ENCODE measurements at regions not wholly inside any gene's neighbourhood (a gene's known extent, or its start where the extent isn't known, plus 50 kb on each side); places are given as distances from the start of the nearest gene placed in this dataset.

DNA sequence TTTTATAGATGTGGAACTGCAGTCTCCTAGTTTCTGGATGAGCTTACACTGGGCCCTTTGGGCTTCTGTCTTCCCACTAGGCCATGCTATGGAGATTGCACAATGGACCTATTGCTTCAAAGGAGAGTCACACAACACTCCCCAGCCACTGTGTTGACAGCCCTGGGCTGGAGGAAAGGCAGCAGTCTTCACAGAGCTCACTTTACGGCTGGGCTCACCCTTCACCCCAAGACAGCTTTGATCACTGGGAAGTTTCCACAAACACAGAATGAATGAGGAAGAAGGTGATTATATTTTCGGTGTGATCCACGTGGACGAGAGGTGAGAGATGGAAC is 92.7 kb upstream of the GDF10 start:
- Mint-ChIP-seq H3K9me3 (ENCODE audit: low read depth) (peaks cover 5% of the 10 kb centered on the region), H3K27me3 (no peaks in the 10 kb centered on the region), H3K27ac (peak overlapping the region; percentile 79), H3K4me1 (peaks cover 57% of the 10 kb centered on the region), H3K4me3 (peak overlapping the region; percentile 38), H3K36me3 (ENCODE audit: low read depth) (peaks cover 7% of the 10 kb centered on the region)
- ATAC-seq (peak; percentile 67), DNase-seq (peak; percentile 31)
- ChIA-PET POLR2A (interaction anchor here (1.0 kb wide), 1 partner anchor 12 kb away, joined by 3 read pairs; no protein-coding TSS in a partner anchor), CTCF (interaction anchor here (0.6 to 2.6 kb wide), 6 partner anchors 15 to 159 kb away, joined by 3 to 10 read pairs (median 4); no protein-coding TSS in a partner anchor)
- intact Hi-C loops (cut with DNase I, micrococcal nuclease) = loop anchor here in 1 of 2 experiments (10.0 kb wide), 1 partner anchor 98 kb away; the partner anchor contains the start of gene GDF10

DNA sequence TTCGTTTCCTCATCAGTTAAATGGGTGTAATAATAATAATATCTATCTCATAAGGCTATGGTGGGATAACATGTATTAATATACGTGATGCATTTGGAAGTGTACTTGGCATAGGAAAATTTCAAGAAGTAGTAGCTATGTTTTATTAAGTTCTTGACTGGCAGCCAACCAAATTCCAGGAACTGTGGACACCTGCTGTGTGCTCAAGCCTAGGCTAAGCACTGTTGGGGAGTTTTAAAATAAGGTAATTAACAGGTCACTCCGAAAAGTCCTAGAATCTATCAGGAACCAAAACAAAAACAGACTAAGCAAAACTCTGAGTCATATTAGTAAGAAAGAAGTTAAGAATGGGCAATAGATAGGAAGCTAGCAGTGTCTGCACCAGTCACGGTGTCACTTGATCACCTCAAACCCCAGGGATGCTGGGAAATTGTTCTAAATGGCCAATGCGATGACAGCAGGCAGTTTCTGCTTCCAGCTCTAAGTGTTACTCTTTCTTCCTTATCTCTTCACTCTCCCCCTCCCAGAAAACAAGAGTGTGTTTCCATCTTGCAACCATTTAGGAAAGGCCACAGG is 92.0 kb upstream of the GDF10 start:
- ChIA-PET POLR2A (interaction anchor here (1.0 kb wide), 1 partner anchor 12 kb away, joined by 3 read pairs; no protein-coding TSS in a partner anchor), CTCF (interaction anchor here (0.6 to 2.6 kb wide), 7 partner anchors 14 to 160 kb away, joined by 3 to 10 read pairs (median 4); no protein-coding TSS in a partner anchor)
- Mint-ChIP-seq H3K27me3 (no peaks in the 10 kb centered on the region), H3K9me3 (ENCODE audit: low read depth) (peaks cover 10% of the 10 kb centered on the region), H3K4me1 (peaks cover 57% of the 10 kb centered on the region), H3K4me3 (peak overlapping the region; percentile 38), H3K36me3 (ENCODE audit: low read depth) (peaks cover 11% of the 10 kb centered on the region), H3K27ac (peak overlapping the region; percentile 79)
- DNase-seq = no peak
- intact Hi-C loops (cut with DNase I, micrococcal nuclease) = loop anchor here in 1 of 2 experiments (10.0 kb wide), 1 partner anchor 97 kb away; the partner anchor contains the start of gene GDF10
- peak; percentile 57 for ATAC-seq

DNA sequence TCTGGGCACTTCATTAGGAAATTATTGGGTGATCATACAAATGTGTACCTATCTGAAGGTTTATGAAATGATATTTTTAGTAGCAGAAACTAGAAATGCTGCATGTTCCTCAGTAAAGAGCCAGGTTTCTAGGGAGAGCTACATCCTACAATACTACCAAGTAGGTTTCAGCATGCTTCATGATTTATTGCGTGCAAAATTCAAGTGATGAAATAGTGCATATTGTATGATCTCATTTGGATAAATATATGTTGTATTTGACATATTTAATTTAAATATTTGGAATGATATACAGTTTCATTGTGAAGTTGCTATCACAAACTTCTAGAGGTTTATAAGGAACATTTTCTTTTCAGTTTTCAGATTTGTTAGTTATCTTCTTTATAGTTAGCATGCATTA is 90.5 kb upstream of the GDF10 start:
- ATAC-seq = no peak
- ChIA-PET POLR2A (no interaction called here), CTCF (no interaction called here)
- no peak overlapping the region for H3K4me3 Mint-ChIP-seq
- H3K27me3 Mint-ChIP-seq = no peaks in the 10 kb centered on the region
- peaks cover 12% of the 10 kb centered on the region for H3K9me3 Mint-ChIP-seq (ENCODE audit: low read depth)
- intact Hi-C loops (cut with DNase I, micrococcal nuclease) = loop anchor here in 1 of 2 experiments (10.0 kb wide), 1 partner anchor 95 kb away; the partner anchor contains the start of gene GDF10
- no peak for DNase-seq
- H3K36me3 Mint-ChIP-seq (ENCODE audit: low read depth) = peaks cover 13% of the 10 kb centered on the region
- H3K27ac Mint-ChIP-seq = no peak overlapping the region
- H3K4me1 Mint-ChIP-seq = peaks cover 57% of the 10 kb centered on the region

DNA sequence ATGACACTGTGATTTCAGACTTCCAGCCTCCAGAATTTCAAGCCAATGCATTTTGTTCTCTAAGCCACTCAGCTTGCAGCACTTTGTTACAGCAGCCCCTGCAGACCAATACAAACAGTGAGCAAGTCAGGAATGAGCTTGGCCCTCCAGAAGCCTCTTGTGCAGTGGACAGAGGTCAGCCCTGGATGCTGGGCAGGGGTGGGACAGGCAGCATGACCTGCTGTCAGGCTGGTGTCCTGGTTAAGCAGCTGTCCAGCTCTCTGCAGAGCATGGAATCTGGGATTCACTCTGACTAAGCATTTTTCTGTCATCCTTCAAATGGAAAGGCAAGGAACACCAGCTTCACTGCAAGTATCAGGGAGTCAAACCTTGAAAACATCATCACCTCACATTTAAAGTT is 85.5 kb upstream of the GDF10 start:
- no peak for ATAC-seq
- CTCF ChIA-PET = no interaction called here

DNA sequence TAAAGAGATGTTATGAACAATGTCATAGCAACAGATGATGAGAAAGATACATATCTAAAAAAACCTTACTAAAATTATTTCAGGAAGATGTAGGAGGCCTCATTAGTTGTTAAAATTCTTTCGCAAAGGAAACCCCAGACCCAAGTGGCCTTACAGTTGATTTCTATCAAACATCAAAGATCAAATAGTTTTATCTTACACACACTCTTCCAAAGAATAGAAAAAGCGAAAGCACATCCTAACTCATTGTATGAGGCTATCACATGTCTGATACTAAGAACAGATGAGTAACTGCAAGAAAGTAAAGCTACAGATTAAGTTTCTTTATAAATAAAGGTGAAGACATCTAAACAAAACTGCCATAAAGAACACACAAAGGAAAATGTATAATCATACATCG is 82.9 kb upstream of the GDF10 start:
- Mint-ChIP-seq H3K4me3 (no peak overlapping the region), H3K9me3 (ENCODE audit: low read depth) (peaks cover 7% of the 10 kb centered on the region), H3K36me3 (ENCODE audit: low read depth) (peaks cover 7% of the 10 kb centered on the region), H3K4me1 (peaks cover 18% of the 10 kb centered on the region), H3K27ac (peak overlapping the region; percentile 12), H3K27me3 (no peaks in the 10 kb centered on the region)
- intact Hi-C loops (cut with DNase I, micrococcal nuclease) = loop anchor here (2.0 kb wide), 1 partner anchor 40 kb away; no protein-coding TSS in a partner anchor
- no peak for DNase-seq
- ChIA-PET POLR2A (no interaction called here), CTCF (no interaction called here)
- ATAC-seq = peak; percentile 92

More for the DNA sequence above, 85.5 kb upstream of the GDF10 start:
- Mint-ChIP-seq H3K36me3 (ENCODE audit: low read depth) (peaks cover 13% of the 10 kb centered on the region), H3K27me3 (no peaks in the 10 kb centered on the region), H3K4me1 (peaks cover 33% of the 10 kb centered on the region), H3K9me3 (ENCODE audit: low read depth) (peaks cover 7% of the 10 kb centered on the region), H3K27ac (no peak overlapping the region), H3K4me3 (no peak overlapping the region)
- DNase-seq = no peak
- POLR2A ChIA-PET = no interaction called here
- intact Hi-C loops (cut with DNase I, micrococcal nuclease) = no loop called here

DNA sequence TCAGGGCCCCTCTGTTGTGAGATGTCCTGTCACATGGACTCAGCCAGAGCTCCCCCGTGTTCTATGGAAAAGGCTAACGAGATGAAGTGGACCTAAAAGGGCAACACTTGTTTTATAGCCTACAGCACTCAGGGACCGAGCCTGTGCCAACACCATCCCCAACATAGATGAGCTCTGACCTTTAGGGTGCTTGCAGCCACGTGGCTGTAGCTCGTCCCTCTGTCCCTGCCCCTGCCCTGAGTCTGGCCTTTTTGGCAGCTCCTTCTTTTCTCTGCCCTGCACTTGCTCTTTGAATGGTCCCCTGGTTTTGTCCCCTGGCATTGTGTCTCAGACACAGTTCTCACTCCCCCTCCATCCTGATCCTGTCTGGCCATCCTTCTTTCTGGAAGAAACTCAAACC is 81.2 kb upstream of the GDF10 start:
- H3K9me3 Mint-ChIP-seq (ENCODE audit: low read depth) = no peaks in the 10 kb centered on the region
- no peak overlapping the region for H3K27ac Mint-ChIP-seq
- H3K36me3 Mint-ChIP-seq (ENCODE audit: low read depth) = no peaks in the 10 kb centered on the region
- peaks cover 18% of the 10 kb centered on the region for H3K4me1 Mint-ChIP-seq
- H3K27me3 Mint-ChIP-seq = no peaks in the 10 kb centered on the region
- ATAC-seq = no peak
- ChIA-PET CTCF (interaction anchor here (0.5 to 0.8 kb wide), 3 partner anchors 33 to 96 kb away, joined by 3 read pairs; no protein-coding TSS in a partner anchor), POLR2A (no interaction called here)
- intact Hi-C loops (cut with DNase I, micrococcal nuclease) = no loop called here
- no peak overlapping the region for H3K4me3 Mint-ChIP-seq
- DNase-seq = no peak

DNA sequence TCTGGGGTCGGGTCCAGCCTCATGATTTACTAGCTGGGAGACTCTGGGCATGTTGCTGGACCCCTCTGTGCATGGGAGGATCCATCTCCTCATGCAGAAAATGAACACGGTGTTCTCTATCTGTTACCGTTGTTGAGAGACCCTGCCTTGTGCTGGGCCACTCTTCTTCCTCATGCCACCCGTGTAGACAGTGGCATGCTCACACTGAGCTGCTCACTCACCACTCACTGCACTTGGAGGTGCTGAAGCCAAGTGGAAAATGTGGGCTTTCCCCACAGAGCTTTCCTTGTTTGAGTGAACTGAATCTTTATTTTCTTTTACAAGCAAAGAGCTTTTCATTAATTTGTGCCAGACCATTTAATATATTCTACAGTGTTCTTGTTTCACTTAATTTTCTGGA is 77.5 kb upstream of the GDF10 start:
- Mint-ChIP-seq H3K27me3 (no peaks in the 10 kb centered on the region), H3K36me3 (ENCODE audit: low read depth) (no peaks in the 10 kb centered on the region), H3K4me1 (peaks cover 6% of the 10 kb centered on the region), H3K27ac (no peak overlapping the region), H3K9me3 (ENCODE audit: low read depth) (no peaks in the 10 kb centered on the region), H3K4me3 (no peak overlapping the region)
- intact Hi-C loops (cut with DNase I, micrococcal nuclease) = no loop called here
- ChIA-PET POLR2A (no interaction called here), CTCF (interaction anchor here (0.7 to 1.2 kb wide), 3 partner anchors 14 to 175 kb away, joined by 3 read pairs; no protein-coding TSS in a partner anchor)
- DNase-seq (no peak), ATAC-seq (no peak)

DNA sequence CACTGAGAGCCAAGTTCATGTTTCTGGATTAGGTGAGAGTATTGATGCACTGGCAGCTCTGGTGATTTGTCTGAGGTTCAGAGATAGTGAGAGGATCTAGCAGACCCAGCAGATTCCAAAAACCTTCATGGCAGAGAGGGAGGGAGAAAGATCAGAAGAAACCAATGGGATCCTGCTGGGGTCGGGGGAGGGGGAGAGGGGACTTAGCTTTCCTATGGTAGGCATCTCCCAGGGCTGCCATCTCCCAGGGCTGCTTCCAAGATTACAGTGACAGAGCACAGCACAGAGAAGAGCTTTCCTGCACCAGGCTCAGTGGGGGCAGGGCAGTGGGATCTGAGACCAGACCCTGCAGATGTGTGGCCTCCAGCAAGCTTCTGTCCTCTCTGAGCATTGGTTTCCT is 76.8 kb upstream of the GDF10 start:
- Mint-ChIP-seq H3K9me3 (ENCODE audit: low read depth) (peaks cover 2% of the 10 kb centered on the region), H3K27ac (no peak overlapping the region), H3K27me3 (no peaks in the 10 kb centered on the region), H3K36me3 (ENCODE audit: low read depth) (no peaks in the 10 kb centered on the region), H3K4me3 (no peak overlapping the region), H3K4me1 (no peaks in the 10 kb centered on the region)
- ATAC-seq (no peak), DNase-seq (no peak)
- intact Hi-C loops (cut with DNase I, micrococcal nuclease) = no loop called here
- POLR2A ChIA-PET = interaction anchor here (0.5 kb wide), 1 partner anchor 120 kb away, joined by 4 read pairs; no protein-coding TSS in a partner anchor
- CTCF ChIA-PET = interaction anchor here (0.5 to 1.2 kb wide), 4 partner anchors 12 to 175 kb away, joined by 3 to 4 read pairs (median 3); no protein-coding TSS in a partner anchor

DNA sequence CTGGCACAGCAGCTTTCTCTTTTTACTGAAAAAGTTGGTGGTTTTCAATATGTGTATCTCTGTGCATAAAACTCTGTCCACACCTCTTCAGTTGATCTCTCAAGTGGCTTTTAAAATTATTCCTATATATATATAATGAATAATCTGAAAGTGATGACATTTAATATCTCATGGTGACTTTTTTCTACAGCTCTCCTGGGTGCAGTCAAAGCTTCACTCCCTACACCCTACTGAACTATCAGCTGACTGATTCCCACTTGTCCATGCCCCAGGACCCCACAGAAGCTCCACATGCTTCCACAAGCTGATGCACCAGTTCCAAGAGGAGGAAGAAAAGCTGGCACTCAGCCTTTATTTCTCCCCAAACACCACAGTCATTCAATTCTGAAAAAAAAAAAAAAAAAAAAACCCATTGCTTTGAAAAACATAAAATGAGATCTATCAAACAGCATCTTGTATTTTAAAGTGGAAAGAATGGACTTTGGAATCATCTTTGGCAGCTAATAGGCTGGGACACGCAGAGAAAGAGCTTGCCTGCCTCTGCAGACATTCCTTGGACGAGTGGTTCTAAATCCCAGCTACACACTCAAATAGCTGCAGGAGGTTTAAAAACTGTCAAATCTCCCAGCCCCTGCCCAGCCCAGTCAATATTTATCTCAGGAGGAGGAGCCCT is 75.3 kb upstream of the GDF10 start:
- ChIA-PET CTCF (interaction anchor here (0.6 to 1.1 kb wide), 2 partner anchors 43 to 73 kb away, joined by 4 to 5 read pairs; no protein-coding TSS in a partner anchor), POLR2A (no interaction called here)
- no peak for ATAC-seq
- Mint-ChIP-seq H3K27me3 (no peaks in the 10 kb centered on the region), H3K27ac (no peak overlapping the region), H3K4me1 (no peaks in the 10 kb centered on the region), H3K36me3 (ENCODE audit: low read depth) (no peaks in the 10 kb centered on the region), H3K9me3 (ENCODE audit: low read depth) (peaks cover 6% of the 10 kb centered on the region), H3K4me3 (no peak overlapping the region)
- intact Hi-C loops (cut with DNase I, micrococcal nuclease) = no loop called here
- DNase-seq = no peak

DNA sequence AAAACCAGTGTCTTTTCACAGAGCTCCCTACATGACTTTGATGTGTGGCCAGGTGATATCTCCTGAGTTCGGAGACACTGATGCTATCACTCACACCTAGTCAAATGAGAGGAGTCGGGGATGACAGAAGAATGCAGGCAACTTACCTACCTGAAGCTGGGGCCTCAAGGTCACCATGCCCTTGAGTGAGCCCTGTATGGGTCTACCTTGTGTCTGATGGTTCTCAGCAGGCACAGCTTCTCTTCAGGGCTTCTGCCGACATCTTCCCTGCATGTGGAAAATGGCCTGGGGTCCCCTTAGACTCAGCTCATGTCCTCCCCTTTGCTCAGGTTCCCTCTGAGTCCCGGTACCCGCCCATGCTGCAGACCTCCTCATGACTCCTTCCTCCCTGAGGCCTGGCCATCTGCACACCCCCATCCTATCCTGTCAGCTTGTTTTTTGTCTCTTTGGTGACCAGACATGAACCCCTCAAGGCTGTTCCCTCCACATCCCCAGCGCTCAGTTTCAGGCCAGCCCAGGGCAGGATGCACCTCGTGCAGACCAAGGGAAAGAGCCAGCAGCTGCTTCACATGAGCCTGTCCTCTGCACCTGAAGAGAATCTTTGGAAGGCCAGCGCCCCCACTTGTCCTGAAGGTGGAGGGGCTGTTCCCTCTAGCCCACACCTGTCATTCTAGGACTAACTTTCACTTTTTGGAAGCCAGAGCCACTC is 74.6 kb upstream of the GDF10 start:
- intact Hi-C loops (cut with DNase I, micrococcal nuclease) = no loop called here
- POLR2A ChIA-PET = no interaction called here

DNA sequence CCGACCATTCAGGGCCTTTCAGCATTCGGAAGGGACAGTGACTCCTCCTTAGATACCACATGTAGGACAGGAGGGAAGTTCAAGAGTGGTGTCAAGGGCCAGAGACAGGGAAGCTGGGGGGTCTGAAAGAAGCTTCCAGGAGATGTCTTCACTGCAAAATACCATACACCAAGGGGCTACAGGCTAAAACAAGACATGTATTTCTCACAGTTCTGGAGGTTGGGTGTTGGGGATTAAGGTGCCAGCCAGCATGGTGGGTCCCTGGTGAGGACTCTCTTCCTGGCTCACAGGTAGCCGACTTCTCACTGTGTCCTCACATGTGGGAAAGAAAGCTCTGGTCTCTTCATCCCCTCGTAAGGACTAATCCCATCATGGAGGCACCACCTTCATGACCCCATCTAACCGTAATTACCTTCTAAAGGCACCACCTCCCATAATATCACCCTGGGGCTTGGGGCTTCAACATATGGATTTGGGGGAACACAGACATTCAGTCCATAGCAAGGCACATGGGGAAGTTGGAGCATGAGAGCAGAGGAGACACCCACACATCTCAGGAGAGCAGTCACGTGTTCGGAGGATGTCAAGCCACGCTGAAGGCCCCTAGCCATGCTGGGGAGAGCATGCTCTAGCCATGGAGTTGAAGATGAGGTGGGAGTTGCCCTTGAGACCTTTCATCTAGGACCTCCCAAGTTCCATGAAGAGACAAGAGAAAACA is 73.9 kb upstream of the GDF10 start:
- Mint-ChIP-seq H3K27me3 (no peaks in the 10 kb centered on the region), H3K9me3 (ENCODE audit: low read depth) (peaks cover 6% of the 10 kb centered on the region), H3K27ac (no peak overlapping the region), H3K36me3 (ENCODE audit: low read depth) (no peaks in the 10 kb centered on the region), H3K4me3 (no peak overlapping the region), H3K4me1 (peaks cover 4% of the 10 kb centered on the region)
- intact Hi-C loops (cut with DNase I, micrococcal nuclease) = no loop called here
- ATAC-seq (no peak), DNase-seq (no peak)
- CTCF ChIA-PET = no interaction called here
- POLR2A ChIA-PET = no interaction called here

More for the DNA sequence above, 74.6 kb upstream of the GDF10 start:
- ATAC-seq = no peak
- H3K4me3 Mint-ChIP-seq = no peak overlapping the region
- H3K4me1 Mint-ChIP-seq = peaks cover 2% of the 10 kb centered on the region
- DNase-seq = no peak
- peaks cover 6% of the 10 kb centered on the region for H3K9me3 Mint-ChIP-seq (ENCODE audit: low read depth)
- H3K36me3 Mint-ChIP-seq (ENCODE audit: low read depth) = no peaks in the 10 kb centered on the region
- CTCF ChIA-PET = interaction anchor here (1.1 kb wide), 1 partner anchor 72 kb away, joined by 5 read pairs; no protein-coding TSS in a partner anchor
- H3K27ac Mint-ChIP-seq = no peak overlapping the region
- no peaks in the 10 kb centered on the region for H3K27me3 Mint-ChIP-seq
